Jurkat, Clone E6-1 (cell line): ENCODE measurements at regions not wholly inside any gene's neighbourhood (a gene's known extent, or its start where the extent isn't known, plus 50 kb on each side); places are given as distances from the start of the nearest gene placed in this dataset.

ENCODE experiments used
- DNase-seq: peaks from one replicate; pipeline ENCODE4 v3.0.0-alpha.2; 2011; ENCODE audit warnings: low read depth, low spot score
- H3K4me3 ChIP-seq: 2 replicates; pipeline ENCODE4 v1.5.1; 2011; ENCODE audit warnings: mild to moderate bottlenecking, low read length, control low read depth, moderate library complexity

DNA sequence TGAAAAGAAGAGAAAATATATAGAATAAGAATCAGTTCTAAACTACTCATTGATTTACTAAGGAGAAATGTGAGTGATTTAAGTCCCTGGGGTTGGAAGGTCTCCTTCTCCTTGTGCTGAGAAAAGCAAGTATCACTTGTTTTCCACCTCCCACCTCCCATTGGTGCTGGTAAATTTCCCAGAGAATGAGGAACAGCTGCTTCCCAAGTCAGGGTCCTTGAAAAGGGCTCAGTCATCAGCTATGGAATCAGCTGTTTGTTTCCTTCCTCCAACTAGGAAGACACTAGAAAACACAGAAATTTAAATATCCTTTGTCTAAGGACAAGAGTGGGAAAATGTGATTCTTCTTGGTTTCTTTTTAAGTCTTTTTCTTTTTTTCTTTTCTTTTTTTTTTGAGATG, 131.3 kb upstream of the C1orf21 start:
- no peak for DNase-seq
- H3K4me3 ChIP-seq, result no peak overlapping the region

- DNase-seq, result no peak
- H3K4me3 ChIP-seq, result no peak overlapping the region
Observed at GRCh38 chr1:184257873-184258272, 129.0 kb upstream of the C1orf21 start.

- no peak for DNase-seq
- no peak overlapping the region for H3K4me3 ChIP-seq
Observed at GRCh38 chr1:184258525-184258924, 128.3 kb upstream of the C1orf21 start.

- H3K4me3 ChIP-seq, result no peak overlapping the region
- no peak for DNase-seq
Observed at GRCh38 chr1:184260382-184260781, 126.4 kb upstream of the C1orf21 start.

GRCh38 chr1:184262109-184262508, 124.7 kb upstream of the C1orf21 start:
- no peak for DNase-seq
- no peak overlapping the region for H3K4me3 ChIP-seq

DNA sequence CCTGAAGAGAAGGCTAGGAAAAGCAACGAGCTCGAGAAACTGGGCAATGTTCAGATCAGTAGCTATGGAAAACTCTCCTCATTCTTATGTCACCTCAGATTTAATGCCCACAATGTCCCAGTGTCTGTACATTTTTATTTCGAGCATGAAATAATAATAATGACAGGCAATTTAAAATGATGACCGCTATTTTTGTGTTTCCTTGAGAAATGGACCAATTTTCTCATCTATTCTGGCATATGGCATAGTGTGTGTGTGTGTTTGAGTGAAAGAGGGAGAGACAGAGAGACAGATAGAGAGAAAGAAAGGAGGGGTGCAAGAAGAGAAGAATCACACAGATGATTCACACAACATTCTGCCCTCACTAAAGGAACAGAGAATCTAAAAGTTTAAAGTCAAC, 119.1 kb upstream of the C1orf21 start:
- DNase-seq, result no peak
- no peak overlapping the region for H3K4me3 ChIP-seq

GRCh38 chr1:184270556-184270955, 116.3 kb upstream of the C1orf21 start:
- no peak overlapping the region for H3K4me3 ChIP-seq
- no peak for DNase-seq

DNA sequence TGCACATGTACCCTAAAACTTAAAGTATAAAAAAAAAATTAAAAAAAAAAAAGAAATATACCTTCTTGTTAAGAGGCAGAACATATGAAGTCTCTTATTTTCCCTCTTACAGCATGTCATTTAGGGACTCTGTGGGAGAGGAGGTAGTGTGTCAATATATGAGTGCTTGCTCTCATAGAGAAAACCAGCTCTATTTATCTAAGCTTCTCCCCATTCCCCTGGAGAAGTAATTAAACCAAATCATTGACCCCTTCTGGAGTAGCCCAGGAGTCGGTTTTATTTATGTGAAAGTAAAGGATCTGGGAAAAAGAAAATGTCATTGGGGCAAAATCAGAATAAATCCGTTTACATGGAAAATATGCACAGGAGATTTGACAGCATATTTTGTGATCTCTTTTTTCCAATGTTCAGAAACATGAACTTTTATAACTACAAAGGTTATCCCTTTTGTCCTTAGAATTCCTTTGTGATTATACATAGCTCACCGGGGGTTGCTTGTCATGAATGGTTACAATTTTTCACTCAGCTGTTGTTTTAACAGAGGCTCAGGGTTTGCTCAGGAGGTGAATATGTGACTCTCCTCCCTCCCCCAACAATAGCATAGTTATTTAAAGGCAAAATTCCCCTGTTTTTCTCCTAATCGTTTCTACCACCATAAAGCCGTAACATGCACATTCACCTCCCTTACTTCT, 114.5 kb upstream of the C1orf21 start:
- DNase-seq, result no peak
- H3K4me3 ChIP-seq, result no peak overlapping the region

GRCh38 chr1:184276416-184276815, 110.4 kb upstream of the C1orf21 start:
- H3K4me3 ChIP-seq, result no peak overlapping the region
- DNase-seq, result no peak

DNA sequence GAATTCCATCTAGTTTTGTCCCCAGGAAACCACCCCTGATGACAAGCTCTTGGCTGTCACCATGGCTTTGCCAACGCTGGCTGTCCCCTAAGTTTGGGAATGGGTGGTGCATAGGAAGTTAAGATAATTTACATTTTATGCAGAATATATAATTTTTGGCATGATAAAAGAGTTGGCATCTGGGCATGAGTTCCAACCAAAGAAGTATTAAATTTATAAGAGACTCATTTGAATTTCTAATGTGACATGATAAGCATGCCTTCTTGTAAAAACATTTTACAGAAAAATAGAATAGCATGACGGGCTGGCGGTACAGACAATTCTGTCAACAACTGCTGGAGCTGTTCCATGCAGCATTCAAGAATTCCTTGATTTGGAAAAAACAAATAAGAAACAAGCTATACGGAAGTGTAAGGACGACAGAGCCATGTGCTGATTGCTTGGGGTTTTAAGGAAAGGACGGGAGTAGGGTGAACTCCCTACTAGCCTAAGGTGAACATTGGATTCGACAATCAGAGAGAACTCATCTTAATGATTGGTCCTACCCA, 106.8 kb upstream of the C1orf21 start:
- no peak overlapping the region for H3K4me3 ChIP-seq
- no peak for DNase-seq

- no peak for DNase-seq
- no peak overlapping the region for H3K4me3 ChIP-seq
Observed at GRCh38 chr1:184283999-184284398, 102.8 kb upstream of the C1orf21 start.

GRCh38 chr1:184284900-184285299, 101.9 kb upstream of the C1orf21 start:
- DNase-seq, result no peak
- H3K4me3 ChIP-seq, result no peak overlapping the region

DNA sequence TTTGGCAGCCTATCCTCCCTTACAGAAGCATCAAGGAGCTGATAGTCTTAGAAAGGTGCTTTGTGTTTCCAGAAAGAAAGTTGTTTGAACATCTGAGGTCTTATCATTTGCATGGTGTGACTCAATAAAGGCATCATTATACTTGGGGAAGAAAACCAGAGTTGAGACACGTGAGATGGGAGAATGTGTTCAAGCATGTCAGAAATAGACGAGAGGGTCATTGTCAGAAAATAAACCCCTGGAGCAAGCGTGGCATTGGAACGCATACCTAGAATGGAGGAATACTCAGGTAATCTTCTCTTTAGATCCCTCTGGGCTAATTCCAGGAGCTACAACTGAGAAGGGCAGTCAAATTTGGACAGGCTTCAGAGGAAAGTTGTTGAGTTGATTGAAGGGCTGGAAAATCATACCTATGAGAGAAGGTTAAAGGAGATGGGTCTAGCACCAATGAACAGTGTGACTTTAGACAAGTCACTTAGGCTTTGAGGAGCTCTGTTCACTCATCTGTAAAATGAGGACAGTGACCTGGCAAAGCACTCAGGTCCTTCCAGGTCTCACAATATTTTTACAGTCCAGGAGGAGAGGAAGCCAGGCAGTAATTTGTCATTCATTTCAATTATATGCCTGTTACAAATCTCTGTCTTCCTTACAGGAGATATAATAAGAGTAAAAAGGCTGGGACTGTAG, 101.3 kb upstream of the C1orf21 start:
- no peak for DNase-seq
- H3K4me3 ChIP-seq, result no peak overlapping the region

DNA sequence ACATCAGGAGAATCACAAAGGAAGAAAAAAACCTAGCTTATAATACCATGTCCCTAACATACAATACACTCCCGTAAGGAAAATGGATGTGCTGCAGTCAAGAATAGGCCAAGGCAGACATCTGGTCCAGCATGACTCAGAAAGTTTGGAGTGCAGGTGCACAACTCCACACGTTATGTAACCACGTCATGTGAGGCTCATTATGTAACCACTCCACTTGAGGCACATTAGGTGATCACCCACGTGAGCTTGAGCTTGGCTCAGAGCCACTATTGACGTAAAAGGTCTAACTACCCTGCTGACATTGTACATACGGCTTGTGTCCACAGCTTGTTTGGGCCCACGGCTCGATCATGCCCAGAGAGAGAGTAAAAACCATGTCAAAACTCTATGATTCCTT, 99.8 kb upstream of the C1orf21 start:
- no peak overlapping the region for H3K4me3 ChIP-seq
- DNase-seq, result no peak

DNA sequence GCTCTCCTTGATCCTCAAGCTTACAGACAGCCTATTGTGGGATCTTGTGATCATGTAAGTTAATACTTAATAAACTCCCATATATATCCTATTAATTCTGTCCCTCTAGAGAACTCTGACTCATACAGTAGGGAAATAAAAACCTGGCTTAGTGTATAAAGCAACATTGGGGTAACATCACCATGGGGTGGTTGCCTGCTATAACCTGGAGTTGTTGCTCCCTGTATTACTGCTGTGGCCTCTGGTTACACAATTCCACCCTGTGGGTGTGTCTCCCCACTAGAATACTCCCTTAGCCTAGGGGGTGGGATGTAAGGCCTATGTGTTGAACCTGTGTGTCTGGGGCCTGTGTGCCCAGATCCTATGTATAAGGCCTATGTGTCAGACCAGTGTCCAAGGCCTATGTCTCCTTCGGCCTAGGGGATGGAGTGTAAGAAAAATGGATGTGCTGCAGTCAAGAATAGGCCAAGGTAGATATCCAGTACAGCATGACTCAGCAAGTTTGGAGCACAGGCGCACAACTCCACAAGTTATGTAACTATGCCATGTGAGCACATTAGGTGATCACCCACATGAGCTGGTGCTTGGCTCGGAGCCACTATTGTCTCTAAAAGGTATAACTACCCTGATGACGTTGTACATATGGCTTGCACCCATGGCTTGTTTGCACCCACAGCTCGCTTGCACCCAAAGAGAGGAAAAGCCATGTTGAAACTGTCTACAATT, 96.8 kb upstream of the C1orf21 start:
- peak; percentile 44 for DNase-seq
- H3K4me3 ChIP-seq, result no peak overlapping the region

DNA sequence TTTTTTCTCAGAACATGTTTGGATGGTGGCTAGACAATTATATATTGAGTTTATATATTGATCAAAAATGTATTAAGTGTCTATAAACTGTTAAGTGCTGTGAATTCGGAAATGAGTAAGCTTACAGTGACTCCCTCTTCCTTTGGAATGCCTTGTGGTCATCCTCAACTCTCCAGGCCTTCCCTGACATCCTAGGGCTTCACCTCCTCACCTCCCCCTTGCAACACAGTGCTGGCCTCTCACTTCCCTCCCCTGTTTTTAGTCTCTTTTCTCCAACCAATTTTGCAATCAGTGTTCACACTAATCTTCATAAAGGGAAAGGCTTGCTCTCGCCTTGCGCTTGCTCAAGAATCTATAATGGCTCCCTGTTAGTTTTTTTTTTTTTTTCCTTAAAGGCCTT, 95.1 kb upstream of the C1orf21 start:
- no peak overlapping the region for H3K4me3 ChIP-seq

GRCh38 chr1:184292101-184292500, 94.7 kb upstream of the C1orf21 start:
- H3K4me3 ChIP-seq, result no peak overlapping the region
- no peak for DNase-seq

More for the DNA sequence above, 95.1 kb upstream of the C1orf21 start:
- DNase-seq, result no peak

GRCh38 chr1:184294101-184294500, 92.7 kb upstream of the C1orf21 start:
- H3K4me3 ChIP-seq, result no peak overlapping the region
- no peak for DNase-seq

GRCh38 chr1:184296466-184297243, 90.2 kb upstream of the C1orf21 start:
- H3K4me3 ChIP-seq, result no peak overlapping the region
- DNase-seq, result peak; percentile 76
